GM23338 (cell line): ENCODE measurements at regions not wholly inside any gene's neighbourhood (a gene's known extent, or its start where the extent isn't known, plus 50 kb on each side); places are given as distances from the start of the nearest gene placed in this dataset.

Experiments used
- ATAC-seq: fragments of 200-7000 bp; cut with Tn5 transposase; 3 replicates; pipeline ENCODE4 v1.9.1; 2020
- DNase-seq: peaks from one replicate; pipeline ENCODE4 v3.0.0-alpha.2; 2015; ENCODE audit warnings: low spot score
- H2AFZ ChIP-seq: fragments of 200-600 bp; sonication (generic); 2 replicates; pipeline ENCODE4 v1.8.0; 2016; ENCODE audit warnings: antibody characterized with exemption, mild to moderate bottlenecking, moderate library complexity
- H3F3A ChIP-seq: fragments of 200-600 bp; sonication (generic); replicated peaks from 2 replicates; pipeline ENCODE4 v1.8.0; 2017; ENCODE audit warnings: antibody characterized with exemption, mixed run types, low read depth
- H3K27ac ChIP-seq: fragments of 200-600 bp; sonication (generic); 2 replicates; pipeline ENCODE4 v1.6.1; 2016; ENCODE audit warnings: low read depth
- H3K27me3 ChIP-seq: fragments of 200-600 bp; sonication (generic); 2 replicates; pipeline ENCODE4 v1.8.0; 2016; ENCODE audit warnings: mild to moderate bottlenecking, mixed run types, moderate library complexity; ENCODE audit not compliant: insufficient read depth
- H3K36me3 ChIP-seq: fragments of 200-600 bp; sonication (generic); 2 replicates; pipeline ENCODE4 v1.8.0; 2016; ENCODE audit warnings: mild to moderate bottlenecking; ENCODE audit not compliant: insufficient read depth
- H3K4me1 ChIP-seq: fragments of 200-600 bp; sonication (generic); 2 replicates; pipeline ENCODE4 v1.8.0; 2016; ENCODE audit warnings: mild to moderate bottlenecking, moderate library complexity; ENCODE audit not compliant: insufficient read depth
- H3K4me2 ChIP-seq: fragments of 200-600 bp; sonication (generic); 2 replicates; pipeline ENCODE4 v1.7.1; 2017; ENCODE audit warnings: mixed run types
- H3K4me3 ChIP-seq: fragments of 200-600 bp; sonication (generic); 2 replicates; pipeline ENCODE4 v1.6.1; 2016; ENCODE audit warnings: mixed run types
- H3K79me2 ChIP-seq: fragments of 200-600 bp; sonication (generic); replicated peaks from 2 replicates; pipeline ENCODE4 v1.8.0; 2017; ENCODE audit warnings: mild to moderate bottlenecking; ENCODE audit not compliant: insufficient read depth
- H3K9me2 ChIP-seq: fragments of 200-600 bp; sonication (generic); 2 replicates; pipeline ENCODE4 v1.8.0; 2017; ENCODE audit not compliant: insufficient read depth
- H4K20me1 ChIP-seq: fragments of 200-600 bp; sonication (generic); replicated peaks from 2 replicates; pipeline ENCODE4 v1.8.0; 2017; ENCODE audit warnings: mild to moderate bottlenecking; ENCODE audit not compliant: insufficient read depth
- H3K27ac Mint-ChIP-seq: 2 replicates; pipeline ENCODE4 v1.8.0; 2020; ENCODE audit warnings: inconsistent platforms, mild to moderate bottlenecking, moderate library complexity, mixed read lengths
- H3K27me3 Mint-ChIP-seq: 3 replicates; pipeline ENCODE4 v1.8.0; 2022; ENCODE audit warnings: low read depth, mild to moderate bottlenecking, moderate library complexity, mixed read lengths, inconsistent platforms; ENCODE audit not compliant: insufficient read depth, poor library complexity
- H3K36me3 Mint-ChIP-seq: 3 replicates; pipeline ENCODE4 v1.8.0; 2021; ENCODE audit warnings: low read depth, mild to moderate bottlenecking, inconsistent platforms, moderate library complexity, mixed read lengths
- H3K4me1 Mint-ChIP-seq: 3 replicates; pipeline ENCODE4 v1.8.0; 2020; ENCODE audit warnings: mild to moderate bottlenecking, inconsistent platforms, mixed read lengths
- H3K4me3 Mint-ChIP-seq: 3 replicates; pipeline ENCODE4 v1.8.0; 2021; ENCODE audit warnings: moderate library complexity, mild to moderate bottlenecking, inconsistent platforms, mixed read lengths
- H3K9me3 Mint-ChIP-seq: 3 replicates; pipeline ENCODE4 v1.8.0; 2020; ENCODE audit warnings: moderate library complexity, mild to moderate bottlenecking, inconsistent platforms, mixed read lengths
- CREB1 ChIP-seq: fragments of 250-450 bp; sonication (Bioruptor Pico); IDR thresholded peaks from 2 replicates; pipeline ENCODE4 v1.5.0; 2020; ENCODE audit warnings: low read depth, mild to moderate bottlenecking, moderate library complexity
- EZH2 ChIP-seq: fragments of 200-600 bp; sonication (generic); IDR thresholded peaks from one replicate; pipeline ENCODE4 v1.8.0; 2017; ENCODE audit warnings: antibody characterized with exemption, mild to moderate bottlenecking, low read depth; ENCODE audit not compliant: unreplicated experiment
- EZH2phosphoT487 ChIP-seq: fragments of 200-600 bp; sonication (generic); IDR thresholded peaks from one replicate; pipeline ENCODE4 v1.8.1; 2018; ENCODE audit warnings: antibody characterized with exemption; ENCODE audit not compliant: unreplicated experiment
- JUNB ChIP-seq: IDR thresholded peaks from one replicate; pipeline ENCODE4 v1.6.1; 2016; ENCODE audit warnings: antibody characterized with exemption; ENCODE audit not compliant: unreplicated experiment
- NANOG ChIP-seq: IDR thresholded peaks from 2 replicates; pipeline ENCODE4 v1.6.1; 2016; ENCODE audit warnings: antibody characterized with exemption, borderline replicate concordance
- POLR2AphosphoS5 ChIP-seq: IDR thresholded peaks from 2 replicates; pipeline ENCODE4 v1.6.1; 2016; ENCODE audit warnings: antibody characterized with exemption, low read depth
- STAT1 ChIP-seq: IDR thresholded peaks from one replicate; pipeline ENCODE4 v1.6.1; 2016; ENCODE audit warnings: antibody characterized with exemption; ENCODE audit not compliant: unreplicated experiment
- ZNF114 ChIP-seq: fragments of 250-450 bp; sonication (Bioruptor Pico); IDR thresholded peaks from 2 replicates; pipeline ENCODE4 v1.5.0; 2020; ENCODE audit warnings: mild to moderate bottlenecking, moderate library complexity
- ZNF331 ChIP-seq: fragments of 250-450 bp; sonication (Bioruptor Pico); IDR thresholded peaks from 2 replicates; pipeline ENCODE4 v1.5.0; 2020; ENCODE audit warnings: low read depth, mild to moderate bottlenecking, moderate library complexity
- TF ChIP-seq, protein P1 (sequence below): fragments of 250-450 bp; sonication (Bioruptor Pico); IDR thresholded peaks from 2 replicates; pipeline ENCODE4 v1.5.0; 2020; ENCODE audit warnings: mild to moderate bottlenecking, moderate library complexity
- TF ChIP-seq, protein P2 (sequence below): IDR thresholded peaks from one replicate; pipeline ENCODE4 v1.6.1; 2018; ENCODE audit warnings: antibody characterized with exemption; ENCODE audit not compliant: unreplicated experiment
- TF ChIP-seq, protein P3 (sequence below), 2 experiments: fragments of 200-600 bp in 1 of 2; sonication (generic) in 1 of 2; conservative IDR thresholded peaks; 2 replicates each; pipeline versions ENCODE4 v1.5.1 to v1.6.1; 2016 to 2017; ENCODE audit warnings: antibody characterized with exemption in 2 of 2, low read depth in 2 of 2, mild to moderate bottlenecking in 2 of 2, moderate library complexity in 1 of 2
- TF ChIP-seq, protein P4 (sequence below): IDR thresholded peaks from 2 replicates; pipeline ENCODE4 v1.6.1; 2016; ENCODE audit warnings: antibody characterized with exemption

DNA sequence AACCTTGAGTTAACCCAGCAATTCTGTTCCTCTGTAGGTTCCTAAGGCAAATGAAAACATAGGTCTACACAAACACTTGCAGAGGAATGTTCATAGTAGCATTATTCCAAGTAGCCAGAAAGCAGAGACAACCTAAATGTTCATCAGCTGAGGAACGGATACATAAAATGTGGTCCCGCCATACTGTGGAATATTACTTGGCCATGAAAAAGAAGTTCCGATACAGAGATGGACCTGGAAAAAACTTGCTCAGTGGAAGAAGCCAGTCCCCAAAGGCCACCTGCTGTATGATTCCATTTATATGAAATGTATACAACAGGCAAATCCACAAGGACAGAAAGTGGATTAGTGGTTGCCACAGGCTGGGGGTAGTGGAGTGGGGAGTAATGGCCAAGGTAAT, 53.0 kb downstream of the ARHGEF18 start:
- Histone ChIP-seq H3K36me3 (no peaks in the 10 kb centered on the region), H3K4me3 (no peak overlapping the region), H3K79me2 (peaks cover 93% of the 10 kb centered on the region), H4K20me1 (peaks cover 21% of the 10 kb centered on the region), H3K27ac (no peak overlapping the region), H2AFZ (no peak overlapping the region), H3F3A (no peaks in the 10 kb centered on the region), H3K4me2 (no peak overlapping the region), H3K9me2 (no peaks in the 10 kb centered on the region), H3K27me3 (no peaks in the 10 kb centered on the region), H3K4me1 (peaks cover 10% of the 10 kb centered on the region; the same call in 1 of the 2 replicates)
- no peak for ATAC-seq
- no peak for DNase-seq
- Mint-ChIP-seq H3K4me3 (no peak overlapping the region), H3K4me1 (peaks cover 13% of the 10 kb centered on the region), H3K27me3 (no peaks in the 10 kb centered on the region), H3K27ac (no peak overlapping the region), H3K36me3 (peaks cover 9% of the 10 kb centered on the region; the same call in 2 of the 3 replicates), H3K9me3 (no peaks in the 10 kb centered on the region)
- TF ChIP-seq STAT1 (no peak), JUNB (no peak), NANOG (no peak), ZNF114 (no peak), ZNF331 (CRISPR knock-in tag) (no peak), CREB1 (no peak), EZH2phosphoT487 (no peak), EZH2 (no peak), POLR2AphosphoS5 (no peak)
- TF ChIP-seq, protein P1, sequence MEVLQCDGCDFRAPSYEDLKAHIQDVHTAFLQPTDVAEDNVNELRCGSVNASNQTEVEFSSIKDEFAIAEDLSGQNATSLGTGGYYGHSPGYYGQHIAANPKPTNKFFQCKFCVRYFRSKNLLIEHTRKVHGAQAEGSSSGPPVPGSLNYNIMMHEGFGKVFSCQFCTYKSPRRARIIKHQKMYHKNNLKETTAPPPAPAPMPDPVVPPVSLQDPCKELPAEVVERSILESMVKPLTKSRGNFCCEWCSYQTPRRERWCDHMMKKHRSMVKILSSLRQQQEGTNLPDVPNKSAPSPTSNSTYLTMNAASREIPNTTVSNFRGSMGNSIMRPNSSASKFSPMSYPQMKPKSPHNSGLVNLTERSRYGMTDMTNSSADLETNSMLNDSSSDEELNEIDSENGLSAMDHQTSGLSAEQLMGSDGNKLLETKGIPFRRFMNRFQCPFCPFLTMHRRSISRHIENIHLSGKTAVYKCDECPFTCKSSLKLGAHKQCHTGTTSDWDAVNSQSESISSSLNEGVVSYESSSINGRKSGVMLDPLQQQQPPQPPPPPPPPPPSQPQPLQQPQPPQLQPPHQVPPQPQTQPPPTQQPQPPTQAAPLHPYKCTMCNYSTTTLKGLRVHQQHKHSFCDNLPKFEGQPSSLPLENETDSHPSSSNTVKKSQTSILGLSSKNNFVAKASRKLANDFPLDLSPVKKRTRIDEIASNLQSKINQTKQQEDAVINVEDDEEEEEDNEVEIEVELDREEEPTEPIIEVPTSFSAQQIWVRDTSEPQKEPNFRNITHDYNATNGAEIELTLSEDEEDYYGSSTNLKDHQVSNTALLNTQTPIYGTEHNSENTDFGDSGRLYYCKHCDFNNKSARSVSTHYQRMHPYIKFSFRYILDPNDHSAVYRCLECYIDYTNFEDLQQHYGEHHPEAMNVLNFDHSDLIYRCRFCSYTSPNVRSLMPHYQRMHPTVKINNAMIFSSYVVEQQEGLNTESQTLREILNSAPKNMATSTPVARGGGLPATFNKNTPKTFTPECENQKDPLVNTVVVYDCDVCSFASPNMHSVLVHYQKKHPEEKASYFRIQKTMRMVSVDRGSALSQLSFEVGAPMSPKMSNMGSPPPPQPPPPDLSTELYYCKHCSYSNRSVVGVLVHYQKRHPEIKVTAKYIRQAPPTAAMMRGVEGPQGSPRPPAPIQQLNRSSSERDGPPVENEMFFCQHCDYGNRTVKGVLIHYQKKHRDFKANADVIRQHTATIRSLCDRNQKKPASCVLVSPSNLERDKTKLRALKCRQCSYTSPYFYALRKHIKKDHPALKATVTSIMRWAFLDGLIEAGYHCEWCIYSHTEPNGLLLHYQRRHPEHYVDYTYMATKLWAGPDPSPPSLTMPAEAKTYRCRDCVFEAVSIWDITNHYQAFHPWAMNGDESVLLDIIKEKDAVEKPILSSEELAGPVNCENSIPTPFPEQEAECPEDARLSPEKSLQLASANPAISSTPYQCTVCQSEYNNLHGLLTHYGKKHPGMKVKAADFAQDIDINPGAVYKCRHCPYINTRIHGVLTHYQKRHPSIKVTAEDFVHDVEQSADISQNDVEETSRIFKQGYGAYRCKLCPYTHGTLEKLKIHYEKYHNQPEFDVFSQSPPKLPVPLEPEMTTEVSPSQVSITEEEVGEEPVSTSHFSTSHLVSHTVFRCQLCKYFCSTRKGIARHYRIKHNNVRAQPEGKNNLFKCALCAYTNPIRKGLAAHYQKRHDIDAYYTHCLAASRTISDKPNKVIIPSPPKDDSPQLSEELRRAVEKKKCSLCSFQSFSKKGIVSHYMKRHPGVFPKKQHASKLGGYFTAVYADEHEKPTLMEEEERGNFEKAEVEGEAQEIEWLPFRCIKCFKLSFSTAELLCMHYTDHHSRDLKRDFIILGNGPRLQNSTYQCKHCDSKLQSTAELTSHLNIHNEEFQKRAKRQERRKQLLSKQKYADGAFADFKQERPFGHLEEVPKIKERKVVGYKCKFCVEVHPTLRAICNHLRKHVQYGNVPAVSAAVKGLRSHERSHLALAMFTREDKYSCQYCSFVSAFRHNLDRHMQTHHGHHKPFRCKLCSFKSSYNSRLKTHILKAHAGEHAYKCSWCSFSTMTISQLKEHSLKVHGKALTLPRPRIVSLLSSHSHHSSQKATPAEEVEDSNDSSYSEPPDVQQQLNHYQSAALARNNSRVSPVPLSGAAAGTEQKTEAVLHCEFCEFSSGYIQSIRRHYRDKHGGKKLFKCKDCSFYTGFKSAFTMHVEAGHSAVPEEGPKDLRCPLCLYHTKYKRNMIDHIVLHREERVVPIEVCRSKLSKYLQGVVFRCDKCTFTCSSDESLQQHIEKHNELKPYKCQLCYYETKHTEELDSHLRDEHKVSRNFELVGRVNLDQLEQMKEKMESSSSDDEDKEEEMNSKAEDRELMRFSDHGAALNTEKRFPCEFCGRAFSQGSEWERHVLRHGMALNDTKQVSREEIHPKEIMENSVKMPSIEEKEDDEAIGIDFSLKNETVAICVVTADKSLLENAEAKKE (CRISPR knock-in tag) = no peak
- TF ChIP-seq, protein P2, sequence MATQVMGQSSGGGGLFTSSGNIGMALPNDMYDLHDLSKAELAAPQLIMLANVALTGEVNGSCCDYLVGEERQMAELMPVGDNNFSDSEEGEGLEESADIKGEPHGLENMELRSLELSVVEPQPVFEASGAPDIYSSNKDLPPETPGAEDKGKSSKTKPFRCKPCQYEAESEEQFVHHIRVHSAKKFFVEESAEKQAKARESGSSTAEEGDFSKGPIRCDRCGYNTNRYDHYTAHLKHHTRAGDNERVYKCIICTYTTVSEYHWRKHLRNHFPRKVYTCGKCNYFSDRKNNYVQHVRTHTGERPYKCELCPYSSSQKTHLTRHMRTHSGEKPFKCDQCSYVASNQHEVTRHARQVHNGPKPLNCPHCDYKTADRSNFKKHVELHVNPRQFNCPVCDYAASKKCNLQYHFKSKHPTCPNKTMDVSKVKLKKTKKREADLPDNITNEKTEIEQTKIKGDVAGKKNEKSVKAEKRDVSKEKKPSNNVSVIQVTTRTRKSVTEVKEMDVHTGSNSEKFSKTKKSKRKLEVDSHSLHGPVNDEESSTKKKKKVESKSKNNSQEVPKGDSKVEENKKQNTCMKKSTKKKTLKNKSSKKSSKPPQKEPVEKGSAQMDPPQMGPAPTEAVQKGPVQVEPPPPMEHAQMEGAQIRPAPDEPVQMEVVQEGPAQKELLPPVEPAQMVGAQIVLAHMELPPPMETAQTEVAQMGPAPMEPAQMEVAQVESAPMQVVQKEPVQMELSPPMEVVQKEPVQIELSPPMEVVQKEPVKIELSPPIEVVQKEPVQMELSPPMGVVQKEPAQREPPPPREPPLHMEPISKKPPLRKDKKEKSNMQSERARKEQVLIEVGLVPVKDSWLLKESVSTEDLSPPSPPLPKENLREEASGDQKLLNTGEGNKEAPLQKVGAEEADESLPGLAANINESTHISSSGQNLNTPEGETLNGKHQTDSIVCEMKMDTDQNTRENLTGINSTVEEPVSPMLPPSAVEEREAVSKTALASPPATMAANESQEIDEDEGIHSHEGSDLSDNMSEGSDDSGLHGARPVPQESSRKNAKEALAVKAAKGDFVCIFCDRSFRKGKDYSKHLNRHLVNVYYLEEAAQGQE = no peak
- TF ChIP-seq, protein P3, sequence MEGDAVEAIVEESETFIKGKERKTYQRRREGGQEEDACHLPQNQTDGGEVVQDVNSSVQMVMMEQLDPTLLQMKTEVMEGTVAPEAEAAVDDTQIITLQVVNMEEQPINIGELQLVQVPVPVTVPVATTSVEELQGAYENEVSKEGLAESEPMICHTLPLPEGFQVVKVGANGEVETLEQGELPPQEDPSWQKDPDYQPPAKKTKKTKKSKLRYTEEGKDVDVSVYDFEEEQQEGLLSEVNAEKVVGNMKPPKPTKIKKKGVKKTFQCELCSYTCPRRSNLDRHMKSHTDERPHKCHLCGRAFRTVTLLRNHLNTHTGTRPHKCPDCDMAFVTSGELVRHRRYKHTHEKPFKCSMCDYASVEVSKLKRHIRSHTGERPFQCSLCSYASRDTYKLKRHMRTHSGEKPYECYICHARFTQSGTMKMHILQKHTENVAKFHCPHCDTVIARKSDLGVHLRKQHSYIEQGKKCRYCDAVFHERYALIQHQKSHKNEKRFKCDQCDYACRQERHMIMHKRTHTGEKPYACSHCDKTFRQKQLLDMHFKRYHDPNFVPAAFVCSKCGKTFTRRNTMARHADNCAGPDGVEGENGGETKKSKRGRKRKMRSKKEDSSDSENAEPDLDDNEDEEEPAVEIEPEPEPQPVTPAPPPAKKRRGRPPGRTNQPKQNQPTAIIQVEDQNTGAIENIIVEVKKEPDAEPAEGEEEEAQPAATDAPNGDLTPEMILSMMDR (conservative IDR thresholded peaks at IDR 0.05; ENCODE audit: low read depth in 2 of 2) = no peak
- TF ChIP-seq, protein P4, sequence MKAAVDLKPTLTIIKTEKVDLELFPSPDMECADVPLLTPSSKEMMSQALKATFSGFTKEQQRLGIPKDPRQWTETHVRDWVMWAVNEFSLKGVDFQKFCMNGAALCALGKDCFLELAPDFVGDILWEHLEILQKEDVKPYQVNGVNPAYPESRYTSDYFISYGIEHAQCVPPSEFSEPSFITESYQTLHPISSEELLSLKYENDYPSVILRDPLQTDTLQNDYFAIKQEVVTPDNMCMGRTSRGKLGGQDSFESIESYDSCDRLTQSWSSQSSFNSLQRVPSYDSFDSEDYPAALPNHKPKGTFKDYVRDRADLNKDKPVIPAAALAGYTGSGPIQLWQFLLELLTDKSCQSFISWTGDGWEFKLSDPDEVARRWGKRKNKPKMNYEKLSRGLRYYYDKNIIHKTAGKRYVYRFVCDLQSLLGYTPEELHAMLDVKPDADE = no peak
